Fibroblast of mammary gland (primary cell): ENCODE measurements at regions not wholly inside any gene's neighbourhood (a gene's known extent, or its start where the extent isn't known, plus 50 kb on each side); places are given as distances from the start of the nearest gene placed in this dataset.

Source experiments
- DNase-seq: peaks from one replicate; pipeline ENCODE4 v3.0.0-alpha.2; 2010; ENCODE audit warnings: low read depth
- H3K4me3 ChIP-seq: 2 replicates; pipeline ENCODE4 v1.5.1; 2011; ENCODE audit warnings: low read depth, mild to moderate bottlenecking, low read length, moderate library complexity; ENCODE audit not compliant: control insufficient read depth
- CTCF ChIP-seq: conservative IDR thresholded peaks from 2 replicates; pipeline ENCODE4 v1.5.1; 2011; ENCODE audit warnings: low read depth, low read length, inconsistent platforms; ENCODE audit not compliant: control insufficient read depth, insufficient read depth

- H3K4me3 ChIP-seq: no peak overlapping the region
- no peak for TF ChIP-seq CTCF
- peak; percentile 75 for DNase-seq
These were observed 113.7 kb upstream of the ANKRD1 start for GRCh38 chr10:91034494-91035159.

- TF ChIP-seq CTCF: no peak
- H3K4me3 ChIP-seq: no peak overlapping the region
- DNase-seq: no peak
These were observed 114.9 kb upstream of the ANKRD1 start for GRCh38 chr10:91035650-91036292.

GRCh38 chr10:91036807-91037411, 116.0 kb upstream of the ANKRD1 start:
- peak; percentile 45 for DNase-seq
- no peak for TF ChIP-seq CTCF
- no peak overlapping the region for H3K4me3 ChIP-seq

- no peak for DNase-seq
- H3K4me3 ChIP-seq: no peak overlapping the region
- TF ChIP-seq CTCF: no peak
These were observed 118.1 kb upstream of the ANKRD1 start for GRCh38 chr10:91038971-91039370.

GRCh38 chr10:91040343-91040742, 119.5 kb upstream of the ANKRD1 start:
- TF ChIP-seq CTCF: no peak
- no peak for DNase-seq
- H3K4me3 ChIP-seq: no peak overlapping the region

- no peak overlapping the region for H3K4me3 ChIP-seq
- no peak for TF ChIP-seq CTCF
- peak; percentile 24 for DNase-seq
These were observed 121.2 kb upstream of the ANKRD1 start for GRCh38 chr10:91042069-91042468.
